ENCODE measurements at regions not wholly inside any gene's neighbourhood (a gene's known extent, or its start where the extent isn't known, plus 50 kb on each side); places are given as distances from the start of the nearest gene placed in this dataset.

DNA sequence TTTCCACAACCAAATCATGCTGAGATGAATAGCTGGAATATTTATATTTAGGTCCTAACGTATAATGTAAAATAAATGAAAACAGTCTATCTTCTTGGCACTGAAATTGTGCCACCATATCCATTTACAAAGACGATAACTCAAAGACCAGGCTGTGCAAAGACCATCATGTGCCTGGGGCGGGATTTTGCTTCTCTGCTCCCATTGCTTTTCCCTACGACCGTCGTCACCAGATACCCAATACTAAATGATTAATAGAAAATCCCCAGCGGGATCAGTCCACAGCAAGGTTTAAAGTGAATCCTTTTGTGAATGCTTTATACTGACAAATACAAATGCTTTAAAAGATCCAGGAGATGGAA, 194.3 kb upstream of the ARL4C start:
- TF ChIP-seq, protein P1, sequence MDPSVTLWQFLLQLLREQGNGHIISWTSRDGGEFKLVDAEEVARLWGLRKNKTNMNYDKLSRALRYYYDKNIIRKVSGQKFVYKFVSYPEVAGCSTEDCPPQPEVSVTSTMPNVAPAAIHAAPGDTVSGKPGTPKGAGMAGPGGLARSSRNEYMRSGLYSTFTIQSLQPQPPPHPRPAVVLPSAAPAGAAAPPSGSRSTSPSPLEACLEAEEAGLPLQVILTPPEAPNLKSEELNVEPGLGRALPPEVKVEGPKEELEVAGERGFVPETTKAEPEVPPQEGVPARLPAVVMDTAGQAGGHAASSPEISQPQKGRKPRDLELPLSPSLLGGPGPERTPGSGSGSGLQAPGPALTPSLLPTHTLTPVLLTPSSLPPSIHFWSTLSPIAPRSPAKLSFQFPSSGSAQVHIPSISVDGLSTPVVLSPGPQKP (IDR thresholded peaks at IDR 0.05; ENCODE audit: low read depth, low read length): no peak
- TF ChIP-seq SUZ12 (IDR thresholded peaks at IDR 0.05; ENCODE audit: unreplicated experiment) (no peak), EGR1 (IDR thresholded peaks at IDR 0.05; ENCODE audit: borderline replicate concordance in 1 of 2, low read depth in 2 of 2, low read length in 2 of 2) (no peak), BACH1 (IDR thresholded peaks at IDR 0.05; ENCODE audit: borderline replicate concordance) (no peak)
- TF ChIP-seq, protein P2, sequence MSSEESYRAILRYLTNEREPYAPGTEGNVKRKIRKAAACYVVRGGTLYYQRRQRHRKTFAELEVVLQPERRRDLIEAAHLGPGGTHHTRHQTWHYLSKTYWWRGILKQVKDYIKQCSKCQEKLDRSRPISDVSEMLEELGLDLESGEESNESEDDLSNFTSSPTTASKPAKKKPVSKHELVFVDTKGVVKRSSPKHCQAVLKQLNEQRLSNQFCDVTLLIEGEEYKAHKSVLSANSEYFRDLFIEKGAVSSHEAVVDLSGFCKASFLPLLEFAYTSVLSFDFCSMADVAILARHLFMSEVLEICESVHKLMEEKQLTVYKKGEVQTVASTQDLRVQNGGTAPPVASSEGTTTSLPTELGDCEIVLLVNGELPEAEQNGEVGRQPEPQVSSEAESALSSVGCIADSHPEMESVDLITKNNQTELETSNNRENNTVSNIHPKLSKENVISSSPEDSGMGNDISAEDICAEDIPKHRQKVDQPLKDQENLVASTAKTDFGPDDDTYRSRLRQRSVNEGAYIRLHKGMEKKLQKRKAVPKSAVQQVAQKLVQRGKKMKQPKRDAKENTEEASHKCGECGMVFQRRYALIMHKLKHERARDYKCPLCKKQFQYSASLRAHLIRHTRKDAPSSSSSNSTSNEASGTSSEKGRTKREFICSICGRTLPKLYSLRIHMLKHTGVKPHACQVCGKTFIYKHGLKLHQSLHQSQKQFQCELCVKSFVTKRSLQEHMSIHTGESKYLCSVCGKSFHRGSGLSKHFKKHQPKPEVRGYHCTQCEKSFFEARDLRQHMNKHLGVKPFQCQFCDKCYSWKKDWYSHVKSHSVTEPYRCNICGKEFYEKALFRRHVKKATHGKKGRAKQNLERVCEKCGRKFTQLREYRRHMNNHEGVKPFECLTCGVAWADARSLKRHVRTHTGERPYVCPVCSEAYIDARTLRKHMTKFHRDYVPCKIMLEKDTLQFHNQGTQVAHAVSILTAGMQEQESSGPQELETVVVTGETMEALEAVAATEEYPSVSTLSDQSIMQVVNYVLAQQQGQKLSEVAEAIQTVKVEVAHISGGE (CRISPR knock-in tag; IDR thresholded peaks at IDR 0.05): no peak
- intact Hi-C loops (cut with micrococcal nuclease; ENCODE audit: unreplicated experiment) (no loop called here), in situ Hi-C loops (cut with MboI) (no loop called here)
- CTCF ChIA-PET: no interaction called here
- 13% methylated on average over 7 of the region's 7 CpGs for WGBS (ENCODE audit: insufficient coverage, insufficient replicate concordance, low lambda C conversion rate, missing lambda C conversion rate)
- DNase-seq (ENCODE audit: low read depth, low spot score) (no peak), ATAC-seq (no peak), FAIRE-seq (no peak)
- POLR2A ChIA-PET: no interaction called here
- H3K36me3 ChIP-seq (ENCODE audit: control insufficient read depth in 2 of 2, insufficient read depth in 2 of 2, low read length in 1 of 2): no peaks in the 10 kb centered on the region
- BruUV-seq (replicated peaks): no TSS peak
- H4K20me1 ChIP-seq (ENCODE audit: control insufficient read depth, insufficient read depth): no peaks in the 10 kb centered on the region
- H3K4me3 ChIP-seq: no peak overlapping the region
- no peaks in the 10 kb centered on the region for H3K4me1 ChIP-seq (ENCODE audit: control insufficient read depth, insufficient read depth, low read length)
- no peak overlapping the region for H3K4me2 ChIP-seq (ENCODE audit: control insufficient read depth, insufficient read depth)
- H3K27ac ChIP-seq (ENCODE audit: control insufficient read depth, insufficient read depth): no peak overlapping the region
- H3K9ac ChIP-seq (ENCODE audit: control insufficient read depth, insufficient read depth, low read length): no peak overlapping the region
- no peaks in the 10 kb centered on the region for H3K9me3 ChIP-seq (replicated peaks; ENCODE audit: control insufficient read depth, insufficient read depth, low read length)
- H2AFZ ChIP-seq (ENCODE audit: control insufficient read depth, low read depth, low read length): no peak overlapping the region
- RAD21 ChIA-PET (ENCODE audit: unreplicated experiment): no interaction called here
- SMC1A ChIA-PET (ENCODE audit: uncharacterized antibody, unreplicated experiment): no interaction called here
- H3K27me3 ChIP-seq (replicated peaks in 1 of 2; ENCODE audit: control insufficient read depth in 2 of 2, insufficient read depth in 2 of 2, low read length in 1 of 2): no peaks in the 10 kb centered on the region
- H3K79me2 ChIP-seq (ENCODE audit: control insufficient read depth, insufficient read depth, low read length): no peaks in the 10 kb centered on the region
